GM19372 (cell line): ENCODE measurements at regions not wholly inside any gene's neighbourhood (a gene's known extent, or its start where the extent isn't known, plus 50 kb on each side); places are given as distances from the start of the nearest gene placed in this dataset.
"Not testable (repeated sequence)": the region's sequence is repeated elsewhere in the genome, so short reads cannot be mapped to it uniquely, and the experiment has no call there.

ENCODE experiments used
- ATAC-seq: cut with Tn5 transposase; IDR thresholded peaks from one replicate; pipeline ENCODE4 v1.9.1; 2021; ENCODE audit warnings: mild to moderate bottlenecking, low read depth, moderate library complexity; ENCODE audit not compliant: unreplicated experiment

DNA sequence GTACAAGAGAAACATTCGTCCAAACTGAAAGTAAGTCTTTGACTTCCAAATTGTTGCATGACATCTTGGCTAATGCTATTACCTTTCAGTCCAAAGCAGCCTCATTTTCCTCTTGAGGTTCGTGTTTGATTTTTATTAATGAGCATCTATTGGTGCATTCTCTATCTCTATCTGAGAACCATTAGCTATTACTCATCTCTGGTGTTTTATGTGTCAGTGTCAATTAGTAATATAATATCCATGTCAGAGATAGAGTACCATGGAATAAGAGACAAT, 388.1 kb upstream of the GOT2 start:
- ATAC-seq, result no peak

DNA sequence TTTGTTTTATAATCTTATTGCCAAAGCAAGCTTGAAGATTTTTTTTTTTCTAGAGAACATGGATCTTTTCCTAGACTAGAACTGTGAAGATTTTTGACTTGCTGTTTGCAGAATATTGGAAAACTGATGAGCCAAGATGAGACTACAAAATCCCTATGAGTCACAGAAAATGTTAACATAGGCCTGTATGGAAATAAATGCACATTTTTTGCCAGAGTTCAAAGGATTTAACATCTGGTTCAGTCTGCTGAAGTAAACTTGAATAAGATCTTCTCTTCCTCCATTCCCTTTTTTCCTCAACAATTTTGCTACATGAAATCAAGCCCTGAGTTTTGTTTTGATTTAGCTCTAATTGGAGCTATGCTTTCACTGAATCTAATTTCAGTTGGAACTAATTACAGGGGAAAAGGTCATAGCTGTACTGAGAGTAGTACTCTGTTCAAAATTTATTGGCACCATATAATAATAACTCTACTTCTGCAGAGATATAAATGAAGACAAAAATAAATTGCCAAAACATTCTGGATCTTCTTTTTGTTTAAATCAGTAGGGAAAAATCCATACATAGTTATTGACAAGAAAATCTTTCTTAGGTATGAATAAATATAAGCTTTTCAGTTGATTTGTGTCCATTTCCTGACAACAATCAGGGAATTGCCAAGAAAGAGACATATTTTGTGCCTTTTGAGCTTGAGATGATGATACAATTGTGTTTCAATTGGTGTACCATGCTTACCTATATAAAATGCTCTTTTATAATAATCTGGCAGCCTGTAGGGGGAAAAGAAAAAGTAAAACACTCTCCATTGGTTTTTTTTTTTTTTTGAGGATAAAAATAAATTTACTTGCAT, 387.5 kb upstream of the GOT2 start:
- ATAC-seq, result no peak

DNA sequence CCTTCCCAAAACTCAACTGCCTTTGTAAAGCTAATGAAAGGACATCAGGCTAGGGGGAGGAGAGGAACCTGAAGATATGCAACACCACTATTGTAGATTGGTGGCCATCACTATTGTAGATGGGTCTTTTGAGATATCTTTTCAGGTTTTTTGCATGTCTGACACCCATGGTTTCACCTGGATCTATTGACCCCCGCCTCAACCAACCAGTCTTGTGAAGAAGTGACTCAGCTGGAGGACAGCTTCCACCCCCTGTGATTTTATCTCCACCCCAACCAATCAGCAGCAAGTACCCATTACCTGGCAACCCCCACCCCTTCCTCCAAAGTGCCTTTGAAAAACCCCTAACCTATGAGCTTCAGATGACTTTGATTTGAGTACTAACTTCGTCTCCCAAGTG, 382.6 kb upstream of the GOT2 start:
- ATAC-seq, result no peak

DNA sequence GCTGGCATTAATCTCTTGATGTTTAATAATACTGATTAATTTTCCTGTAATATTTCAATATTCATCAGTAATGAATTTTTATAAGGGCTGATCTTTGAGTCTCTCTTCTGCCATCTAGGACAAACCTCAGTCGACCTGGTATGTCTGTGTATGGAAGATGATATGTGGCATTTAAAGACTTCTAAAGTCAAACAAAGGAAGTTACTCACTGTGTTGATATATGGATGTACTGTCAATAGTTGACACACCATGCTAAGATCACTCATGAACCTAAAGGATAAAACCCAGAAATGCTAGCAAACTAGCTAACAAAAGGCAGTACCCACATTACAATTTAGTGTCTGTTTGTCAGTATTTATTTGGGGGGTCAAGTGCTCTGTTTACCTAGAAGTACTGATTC, 380.7 kb upstream of the GOT2 start:
- ATAC-seq, result no peak

DNA sequence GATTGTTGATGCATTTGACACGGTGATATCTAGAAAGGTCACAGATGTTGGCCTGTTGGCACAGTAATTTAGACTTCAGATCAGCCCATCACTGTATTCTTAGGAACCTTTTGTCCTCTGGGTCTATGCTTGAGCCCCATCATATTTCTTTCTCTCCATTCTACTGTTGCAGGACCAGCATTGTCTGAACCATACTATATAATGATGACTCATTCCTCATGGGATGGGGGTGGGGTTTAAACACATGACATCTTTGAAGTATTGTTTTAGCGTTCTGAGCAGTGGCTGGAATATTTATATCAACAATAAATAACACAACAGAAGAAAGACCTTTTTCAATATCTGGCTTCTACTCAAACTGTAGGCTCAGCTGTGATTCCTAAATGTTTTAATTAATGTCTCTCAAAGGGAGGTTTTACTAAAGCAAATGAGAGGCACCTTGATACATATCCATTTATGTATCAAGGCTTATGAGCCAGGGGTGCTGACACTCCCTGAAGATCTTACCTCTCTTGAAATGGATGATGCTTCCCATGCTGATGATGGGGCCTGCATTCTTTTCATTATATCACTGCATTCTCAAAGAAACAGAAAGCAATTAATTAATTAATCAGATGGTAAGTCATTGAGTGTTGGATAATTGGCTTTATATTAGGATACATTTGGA, 379.0 kb upstream of the GOT2 start:
- ATAC-seq, result no peak

DNA sequence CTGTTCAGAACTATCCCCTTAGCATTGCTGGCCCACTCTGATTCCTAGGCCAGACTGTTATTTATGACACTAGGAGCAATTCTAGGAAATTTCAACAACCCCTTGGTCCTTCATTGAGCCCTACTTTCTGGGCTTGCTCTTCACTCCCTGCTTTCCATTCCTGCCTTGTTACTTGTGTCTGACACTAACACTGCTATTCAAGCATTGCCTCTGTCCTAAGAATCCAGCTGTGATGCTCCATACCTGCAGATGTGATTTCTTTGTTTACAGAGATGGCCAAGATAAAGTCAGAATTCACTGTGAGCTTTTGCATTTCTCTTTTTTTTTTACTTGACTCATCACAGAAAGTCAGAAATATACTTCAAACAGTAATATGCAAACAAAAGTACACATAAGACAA, 377.2 kb upstream of the GOT2 start:
- no peak for ATAC-seq

DNA sequence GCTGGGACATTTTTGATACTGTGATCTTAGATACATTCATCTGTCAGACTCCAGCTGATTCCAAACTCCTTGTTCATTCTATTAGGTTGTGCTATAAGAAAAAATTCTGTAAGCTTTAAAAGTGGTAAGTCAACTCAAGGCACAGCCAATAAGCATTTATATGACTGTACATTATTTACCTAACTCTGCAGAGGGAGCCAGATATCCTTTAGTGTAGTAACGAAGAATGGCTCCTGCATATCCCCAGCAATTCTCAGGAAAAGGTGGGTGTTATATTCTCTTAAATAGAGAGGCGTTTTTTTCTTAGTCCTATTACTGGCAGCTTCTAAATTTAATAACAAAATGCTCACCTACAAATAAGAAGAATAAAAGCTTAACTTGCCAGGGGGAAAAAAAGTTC, 374.3 kb upstream of the GOT2 start:
- no peak for ATAC-seq

DNA sequence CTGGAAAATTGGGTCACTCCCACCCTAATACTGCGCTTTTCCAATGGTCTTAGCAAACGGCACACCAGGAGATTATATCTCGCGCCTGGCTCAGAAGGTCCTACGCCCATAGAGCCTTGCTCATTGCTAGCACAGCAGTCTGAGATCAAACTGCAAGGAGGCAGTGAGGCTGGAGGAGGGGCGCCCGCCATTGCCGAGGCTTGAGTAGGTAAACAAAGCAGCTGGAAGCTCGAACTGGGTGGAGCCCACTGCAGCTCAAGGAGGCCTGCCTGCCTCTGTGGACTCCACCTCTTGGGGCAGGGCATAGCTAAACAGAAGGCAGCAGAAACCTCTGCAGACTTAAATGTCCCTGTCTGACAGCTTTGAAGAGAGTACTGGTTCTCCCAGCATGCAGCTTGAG, 362.6 kb upstream of the GOT2 start:
- not testable (repeated sequence) for ATAC-seq

DNA sequence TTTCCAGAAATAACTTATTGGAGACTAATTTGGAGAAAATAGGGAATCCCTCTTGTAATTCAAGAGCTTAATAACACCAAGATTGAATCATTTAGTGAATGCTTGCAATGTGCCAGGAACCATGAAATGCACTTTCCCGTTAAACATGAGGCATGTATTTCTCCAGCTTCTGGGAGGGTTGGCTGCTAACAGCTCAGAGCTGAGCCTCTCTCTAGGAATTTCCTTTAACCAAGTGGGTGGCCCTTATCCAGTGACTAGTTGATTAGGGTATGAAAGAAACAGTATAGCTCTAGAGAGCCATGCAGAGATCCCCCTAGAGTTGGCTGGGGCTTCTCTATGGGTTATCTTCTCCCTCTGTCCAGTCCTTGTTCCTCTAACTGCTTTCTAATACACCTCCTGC, 356.4 kb upstream of the GOT2 start:
- no peak for ATAC-seq

DNA sequence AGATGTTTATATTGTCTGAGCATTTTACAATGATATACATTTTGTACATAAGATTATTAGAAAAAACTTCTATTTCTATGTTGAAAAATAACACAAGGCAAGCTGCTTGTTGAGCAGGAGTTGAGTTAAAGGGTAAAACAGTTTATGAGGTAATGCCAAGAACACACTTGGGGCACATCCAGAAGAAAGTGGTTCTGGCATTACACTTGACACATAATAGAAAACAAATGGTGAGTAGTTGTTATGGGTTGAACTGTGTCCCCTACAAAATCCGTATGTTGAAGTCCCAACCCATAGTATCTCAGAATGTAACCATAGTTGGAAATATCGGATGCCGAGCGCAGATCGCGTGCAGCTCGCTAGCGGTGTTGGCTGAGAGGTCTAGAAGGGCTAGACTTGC, 354.3 kb upstream of the GOT2 start:
- ATAC-seq, result no peak

DNA sequence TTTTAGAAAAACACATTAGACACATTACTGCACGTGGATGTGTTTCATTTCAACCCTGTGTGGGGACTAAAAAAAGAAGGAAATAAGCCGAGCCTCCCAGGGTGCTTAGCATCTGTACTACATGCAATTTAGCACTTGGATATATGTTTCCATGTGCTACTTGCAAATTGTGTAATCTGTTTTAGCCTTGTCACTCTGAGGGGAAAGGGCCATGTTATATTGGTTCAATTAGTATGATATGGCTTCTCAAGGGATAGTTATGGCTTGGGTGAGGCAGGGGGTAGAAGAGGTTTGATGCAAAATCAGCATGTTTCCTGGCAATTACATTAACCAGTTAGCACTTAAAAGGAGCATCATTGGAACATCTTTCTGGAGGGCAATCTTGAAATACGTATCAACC, 353.5 kb upstream of the GOT2 start:
- no peak for ATAC-seq

DNA sequence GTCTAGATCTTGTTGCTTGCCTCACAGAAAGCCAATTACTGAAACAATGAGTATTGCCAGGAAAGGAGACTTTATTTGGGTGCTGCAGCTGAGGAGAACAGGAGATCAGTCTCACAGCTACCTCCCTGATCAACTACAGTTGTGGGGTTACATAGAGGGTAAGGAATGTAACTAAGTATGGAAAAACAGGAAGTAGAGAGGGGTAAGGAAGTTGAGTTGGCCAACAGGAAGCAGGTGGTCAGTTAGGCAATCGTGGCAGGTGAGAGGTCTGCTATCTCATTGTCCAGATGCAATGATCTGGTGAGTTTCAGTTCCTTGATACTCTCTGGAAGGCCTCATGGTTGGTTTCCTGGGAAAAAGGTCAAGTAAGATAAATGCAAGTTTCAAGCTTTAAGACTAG, 333.1 kb upstream of the GOT2 start:
- no peak for ATAC-seq

DNA sequence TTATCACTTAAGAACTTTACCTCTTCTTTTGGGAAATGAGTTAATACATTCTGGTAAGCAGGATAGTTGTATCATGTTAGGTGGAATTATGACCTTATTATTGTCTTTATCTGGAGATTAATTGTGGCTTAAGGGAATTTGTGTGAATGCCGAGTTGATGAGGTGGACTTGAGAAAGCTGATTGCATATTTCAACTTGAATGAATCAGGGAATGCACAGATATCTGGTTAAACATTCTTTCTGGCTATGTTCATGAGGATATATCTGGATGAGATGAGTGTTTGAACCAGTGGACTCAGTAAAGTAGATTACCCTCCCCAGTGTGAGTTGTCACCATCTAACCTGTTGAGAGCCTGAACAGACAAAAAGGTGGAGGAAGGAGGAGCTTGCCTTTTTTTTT, 326.1 kb upstream of the GOT2 start:
- ATAC-seq, result no peak

DNA sequence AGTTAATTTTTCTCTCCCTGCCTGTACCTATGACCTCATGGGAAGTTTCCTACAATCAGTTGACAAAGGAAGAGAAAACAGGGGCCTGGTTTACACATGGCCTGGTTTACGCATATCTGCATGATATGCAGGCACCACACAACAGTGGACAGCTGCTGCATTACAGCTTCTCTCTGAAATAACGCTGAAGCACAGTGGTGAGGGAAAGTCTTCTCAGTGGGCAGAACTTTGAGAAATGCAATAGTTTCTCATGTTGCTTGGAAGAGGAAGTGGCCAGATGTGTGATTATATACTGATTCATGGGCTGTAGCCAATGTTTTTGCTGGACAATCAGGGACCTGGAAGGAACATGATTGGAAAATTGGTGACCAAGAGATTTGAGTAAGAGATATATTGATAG, 324.1 kb upstream of the GOT2 start:
- ATAC-seq, result no peak

DNA sequence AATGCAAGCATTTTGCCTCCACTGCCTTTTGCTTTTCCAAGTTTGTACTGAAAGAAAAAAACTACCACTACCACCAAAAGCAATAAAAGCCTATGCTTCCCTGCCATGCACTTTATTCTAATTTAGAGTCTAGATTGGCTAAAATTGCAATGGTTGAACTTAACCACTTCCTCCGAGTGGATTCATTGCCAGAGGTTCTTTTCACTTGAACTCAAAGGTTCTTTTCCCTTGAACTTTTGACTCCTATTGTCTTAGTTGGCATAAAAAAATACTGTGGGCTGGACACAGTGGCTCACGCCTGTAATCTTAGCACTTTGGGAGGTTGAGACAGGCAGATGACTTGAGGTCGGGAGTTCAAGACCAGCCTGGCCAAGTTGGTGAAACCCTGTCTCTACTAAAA, 319.8 kb upstream of the GOT2 start:
- no peak for ATAC-seq

DNA sequence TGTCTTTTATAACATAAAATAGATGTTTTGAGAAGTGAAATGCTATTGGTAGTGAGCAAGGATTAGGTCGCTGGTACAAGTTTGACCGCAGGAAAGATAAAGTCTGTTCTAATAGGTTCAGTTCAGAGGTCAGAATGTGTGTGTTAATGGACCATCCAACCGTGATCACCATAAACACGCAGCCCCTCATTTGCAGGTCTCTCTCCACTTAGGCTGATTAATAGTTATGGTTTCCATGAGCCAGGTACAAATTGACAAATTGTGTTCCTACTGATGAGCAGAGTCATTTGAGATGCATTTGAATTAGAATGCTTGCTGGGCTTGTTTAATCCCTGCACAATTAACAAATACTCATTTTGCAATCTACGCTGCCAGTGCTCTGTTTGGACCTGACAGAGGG, 318.1 kb upstream of the GOT2 start:
- no peak for ATAC-seq

DNA sequence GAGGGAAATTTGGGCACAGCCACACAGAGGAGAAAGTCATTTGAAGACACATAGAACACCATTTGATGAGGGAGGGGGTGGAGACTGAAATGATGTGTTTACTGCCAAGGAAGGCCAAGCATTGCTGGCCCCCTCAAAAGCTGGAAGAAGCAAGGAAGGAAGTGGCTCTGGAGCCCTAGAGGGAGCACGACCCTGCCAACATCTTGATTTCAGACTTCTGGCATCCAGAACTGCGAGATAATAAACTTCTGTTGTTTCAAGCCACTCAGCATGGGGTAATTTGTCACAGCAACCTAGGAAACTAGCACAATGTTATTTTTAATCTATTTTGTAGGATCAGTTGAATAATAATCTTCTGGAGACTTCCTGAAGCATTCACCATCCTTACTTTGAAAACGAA, 314.8 kb upstream of the GOT2 start:
- ATAC-seq, result no peak

DNA sequence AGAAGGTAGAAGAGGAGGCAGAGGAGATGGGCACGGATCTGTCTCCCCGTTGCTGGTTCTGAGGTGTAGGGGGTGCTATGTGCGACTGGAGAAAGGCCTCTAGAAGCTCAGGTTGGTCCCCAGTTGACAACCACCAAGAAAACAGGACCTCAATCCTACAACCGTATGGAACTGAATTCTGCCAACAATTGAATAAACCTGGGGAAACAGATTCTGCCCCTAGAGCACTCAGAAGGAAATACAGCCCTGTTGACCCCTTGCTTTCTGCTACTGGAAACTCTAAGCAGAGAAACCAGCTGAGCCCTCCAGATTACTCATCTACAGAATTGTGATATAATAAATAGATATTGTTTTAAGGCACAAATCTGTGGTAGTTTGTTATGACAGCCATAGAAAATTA, 313.0 kb upstream of the GOT2 start:
- no peak for ATAC-seq

DNA sequence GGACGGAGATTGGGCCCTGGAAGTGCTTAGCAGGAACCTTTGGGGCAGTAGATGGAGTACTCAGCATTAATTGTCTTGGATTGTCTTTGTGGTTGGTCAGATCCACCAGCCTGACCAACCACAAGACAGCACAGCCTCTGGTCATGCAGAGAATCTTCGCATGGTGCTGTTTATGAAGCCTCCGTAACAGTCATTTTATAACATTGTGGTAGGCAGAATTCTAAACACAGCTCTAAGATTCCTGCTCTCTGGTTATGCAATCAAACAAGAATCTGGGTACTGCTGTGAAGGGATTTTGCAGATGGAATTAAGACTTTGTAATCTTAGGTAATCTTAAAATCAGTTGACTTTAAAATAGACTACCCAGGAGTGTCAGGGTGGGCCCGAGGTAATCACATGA, 312.2 kb upstream of the GOT2 start:
- no peak for ATAC-seq

DNA sequence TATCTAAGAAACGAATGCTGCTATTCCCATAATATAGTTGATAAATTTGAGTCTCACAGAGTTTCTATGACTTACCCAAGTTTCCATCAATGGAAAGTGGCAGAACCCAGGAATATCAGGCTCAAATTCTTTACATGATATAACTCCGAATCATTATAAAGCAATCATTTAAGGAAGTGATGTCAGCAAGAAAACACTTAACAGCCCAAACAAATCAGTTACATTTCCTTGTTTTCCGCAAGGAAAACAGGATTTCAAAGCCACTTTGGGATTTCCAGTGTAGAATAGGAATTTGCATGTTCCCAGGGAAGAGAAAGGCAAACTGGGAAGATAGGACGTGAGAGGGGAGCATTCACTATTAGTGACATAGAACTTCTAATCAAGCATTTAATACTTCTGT, 311.4 kb upstream of the GOT2 start:
- ATAC-seq, result no peak

DNA sequence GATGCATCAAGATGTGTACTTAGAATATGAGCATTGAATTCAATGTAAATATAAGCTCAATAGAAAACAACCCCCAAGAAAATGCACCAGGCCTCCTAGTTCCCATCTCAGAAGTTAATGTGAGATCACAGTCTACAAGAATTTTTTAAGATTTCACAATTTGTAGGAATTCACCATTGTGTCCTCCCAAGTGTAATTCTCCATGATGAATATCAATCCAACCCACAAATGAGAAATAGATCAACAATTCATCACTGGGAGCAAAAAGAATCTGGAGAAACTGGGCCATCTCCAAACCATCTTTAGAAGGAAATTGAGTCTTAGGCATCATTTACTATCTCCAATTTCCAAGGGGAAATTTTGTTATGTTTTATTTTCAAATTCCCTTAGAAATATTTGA, 310.5 kb upstream of the GOT2 start:
- ATAC-seq, result no peak

DNA sequence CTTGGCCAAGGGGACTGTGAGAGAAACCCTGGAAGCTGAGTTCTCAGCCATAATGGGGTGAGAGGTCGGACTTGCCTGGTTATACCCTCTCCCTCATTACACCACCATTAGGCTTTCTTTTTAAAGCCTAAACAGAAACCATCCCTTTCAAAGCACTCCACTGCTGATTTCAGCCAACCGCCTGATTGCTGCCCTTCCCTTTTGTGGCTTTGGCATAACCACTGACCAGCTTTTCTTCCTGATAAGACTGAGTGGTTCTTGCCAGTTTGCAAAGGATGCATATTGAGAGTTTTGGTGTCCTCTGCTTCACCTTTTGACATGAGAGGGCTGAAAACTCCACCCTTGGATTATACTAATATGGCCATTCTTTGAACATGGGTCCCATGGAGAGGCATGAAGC, 308.2 kb upstream of the GOT2 start:
- ATAC-seq, result no peak
